Mesenchymal stem cell (in vitro differentiated cells and primary cell): ENCODE measurements at regions not wholly inside any gene's neighbourhood (a gene's known extent, or its start where the extent isn't known, plus 50 kb on each side); places are given as distances from the start of the nearest gene placed in this dataset.

ENCODE experiments used
- DNase-seq: peaks from one replicate; pipeline ENCODE4 v3.0.0-alpha.2; 2013
- H2AFZ ChIP-seq: one replicate; pipeline ENCODE4 v1.6.1; 2013; ENCODE audit warnings: low read depth, mild to moderate bottlenecking, control low read depth, inconsistent platforms, low read length, moderate library complexity
- H2AK5ac ChIP-seq: 2 replicates; pipeline ENCODE4 v1.6.1; 2013; ENCODE audit warnings: low read length, moderate library complexity, mild to moderate bottlenecking, inconsistent platforms; ENCODE audit not compliant: severe bottlenecking
- H2BK120ac ChIP-seq: one replicate; pipeline ENCODE4 v1.6.1; 2013; ENCODE audit warnings: low read depth, mild to moderate bottlenecking, inconsistent platforms, low read length, moderate library complexity
- H2BK12ac ChIP-seq, 2 experiments: one replicate each; pipeline ENCODE4 v1.6.1; 2013; ENCODE audit warnings: inconsistent platforms in 2 of 2, low read length in 2 of 2, mild to moderate bottlenecking in 2 of 2, moderate library complexity in 2 of 2, control low read depth in 1 of 2
- H2BK15ac ChIP-seq: one replicate; pipeline ENCODE4 v1.6.1; 2013; ENCODE audit warnings: mild to moderate bottlenecking, low read depth, inconsistent platforms; ENCODE audit not compliant: poor library complexity, severe bottlenecking
- H2BK5ac ChIP-seq: 2 replicates; pipeline ENCODE4 v1.6.1; 2013; ENCODE audit warnings: low read depth, mild to moderate bottlenecking, low read length, control low read depth, inconsistent platforms; ENCODE audit not compliant: poor library complexity, severe bottlenecking
- H3K14ac ChIP-seq, 2 experiments: one replicate each; pipeline ENCODE4 v1.6.1; 2013; ENCODE audit warnings: inconsistent platforms in 2 of 2, low read length in 2 of 2, control low read depth in 1 of 2, mild to moderate bottlenecking in 1 of 2, moderate library complexity in 1 of 2
- H3K18ac ChIP-seq, 2 experiments: one replicate each; pipeline ENCODE4 v1.6.1; 2013; ENCODE audit warnings: inconsistent platforms in 2 of 2, low read length in 2 of 2, control low read depth in 1 of 2, low read depth in 1 of 2, mild to moderate bottlenecking in 1 of 2
- H3K23ac ChIP-seq, 2 experiments: one replicate each; pipeline ENCODE4 v1.6.1; 2013; ENCODE audit warnings: inconsistent platforms in 2 of 2, low read length in 2 of 2, mild to moderate bottlenecking in 2 of 2, moderate library complexity in 2 of 2, control low read depth in 1 of 2
- H3K27ac ChIP-seq: 2 replicates; pipeline ENCODE4 v1.5.1; 2013; ENCODE audit warnings: mild to moderate bottlenecking, moderate library complexity, low read length, control low read depth, inconsistent platforms; ENCODE audit not compliant: poor library complexity, severe bottlenecking
- H3K27me3 ChIP-seq, 2 experiments: 2 replicates each; pipeline versions ENCODE4 v1.6.1 to v1.7.0; 2013; ENCODE audit warnings: low read length in 2 of 2, mild to moderate bottlenecking in 2 of 2, moderate library complexity in 2 of 2, control low read depth in 1 of 2, inconsistent platforms in 1 of 2; ENCODE audit not compliant: control insufficient read depth in 1 of 2, insufficient read depth in 1 of 2
- H3K36me3 ChIP-seq, 2 experiments: 2 replicates each; pipeline versions ENCODE4 v1.6.1 to v1.7.0; 2013; ENCODE audit warnings: low read length in 2 of 2, control low read depth in 1 of 2, inconsistent platforms in 1 of 2, low read depth in 1 of 2, mild to moderate bottlenecking in 1 of 2; ENCODE audit not compliant: insufficient read depth in 2 of 2, control insufficient read depth in 1 of 2
- H3K4ac ChIP-seq, 2 experiments: one replicate each; pipeline ENCODE4 v1.6.1; 2013; ENCODE audit warnings: inconsistent platforms in 2 of 2, low read length in 2 of 2, mild to moderate bottlenecking in 2 of 2, moderate library complexity in 2 of 2, control low read depth in 1 of 2, low read depth in 1 of 2
- H3K4me1 ChIP-seq: 2 replicates; pipeline ENCODE4 v1.6.1; 2013; ENCODE audit warnings: low read depth, low read length, control low read depth; ENCODE audit not compliant: control insufficient read depth, insufficient read depth
- H3K4me2 ChIP-seq: 2 replicates; pipeline ENCODE4 v1.6.1; 2013; ENCODE audit warnings: low read length, mild to moderate bottlenecking, inconsistent platforms; ENCODE audit not compliant: poor library complexity, severe bottlenecking
- H3K4me3 ChIP-seq, 2 experiments: 2 replicates each; pipeline versions ENCODE4 v1.5.1 to v1.7.0; 2013; ENCODE audit warnings: low read length in 2 of 2, mild to moderate bottlenecking in 2 of 2, control low read depth in 1 of 2, low read depth in 1 of 2; ENCODE audit not compliant: insufficient read depth in 1 of 2
- H3K79me1 ChIP-seq: replicated peaks from 2 replicates; pipeline ENCODE4 v1.6.1; 2013; ENCODE audit warnings: mild to moderate bottlenecking, control low read depth, low read length, inconsistent platforms; ENCODE audit not compliant: poor library complexity, severe bottlenecking
- H3K9ac ChIP-seq: 2 replicates; pipeline ENCODE4 v1.7.0; 2013; ENCODE audit warnings: mild to moderate bottlenecking, low read length, moderate library complexity
- H3K9me3 ChIP-seq: 2 replicates; pipeline ENCODE4 v1.7.0; 2013; ENCODE audit warnings: mild to moderate bottlenecking, low read length; ENCODE audit not compliant: control insufficient read depth
- H4K8ac ChIP-seq: one replicate; pipeline ENCODE4 v1.6.1; 2013; ENCODE audit warnings: inconsistent platforms, mild to moderate bottlenecking, low read length, moderate library complexity
- H4K91ac ChIP-seq: one replicate; pipeline ENCODE4 v1.6.1; 2013; ENCODE audit warnings: mild to moderate bottlenecking, low read length, inconsistent platforms
- WGBS: methylation state at CpG from one replicate; pipeline ENCODE4 v1.1.7; 2013; ENCODE audit warnings: mixed read lengths; 5-methylcytosine and 5-hydroxymethylcytosine counted together

- Histone ChIP-seq H3K79me1 (no peaks in the 10 kb centered on the region), H3K23ac (no peak overlapping the region), H2BK120ac (no peak overlapping the region), H3K9ac (no peak overlapping the region), H2AK5ac (no peak overlapping the region), H3K4ac (no peak overlapping the region), H3K4me3 (no peak overlapping the region), H2AFZ (no peak overlapping the region), H3K36me3 (no peaks in the 10 kb centered on the region), H4K91ac (no peak overlapping the region), H3K27me3 (peaks cover 4 to 55% of the 10 kb centered on the region in 2 experiments), H2BK12ac (no peak overlapping the region), H3K9me3 (no peaks in the 10 kb centered on the region), H3K27ac (no peak overlapping the region), H3K4me2 (no peak overlapping the region), H2BK15ac (no peak overlapping the region), H2BK5ac (no peak overlapping the region), H4K8ac (no peak overlapping the region), H3K18ac (no peak overlapping the region), H3K4me1 (no peaks in the 10 kb centered on the region), H3K14ac (no peak overlapping the region)
- DNase-seq, result no peak
- 68% methylated on average over 8 of the region's 8 CpGs for WGBS
Observed at GRCh38 chr2:119076713-119077112, 81.8 kb downstream of the C1QL2 start.

DNA sequence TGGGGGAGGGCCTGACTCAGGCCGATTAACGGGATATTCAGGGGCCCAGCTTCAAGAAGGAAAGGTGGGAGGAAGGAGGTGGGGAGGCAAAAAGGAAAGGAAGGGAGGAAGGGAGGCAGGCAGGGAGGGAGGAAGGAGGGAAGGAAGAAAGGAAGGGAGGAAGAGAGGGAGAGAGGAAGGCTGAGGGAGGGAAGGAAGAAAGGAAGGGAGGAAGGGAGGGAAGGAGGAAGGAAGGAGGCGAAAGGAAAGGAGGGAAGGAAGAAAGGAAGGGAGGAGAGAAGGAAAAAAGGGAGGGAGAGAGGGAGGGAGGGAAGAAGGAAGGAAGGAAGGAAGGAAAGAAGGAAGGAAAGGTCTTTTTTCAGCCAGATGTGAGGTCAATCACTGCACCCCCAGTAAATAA lies 85.3 kb downstream of the C1QL2 start:
- no peak overlapping the region for H3K4me3 ChIP-seq
- 27% methylated on average over 3 of the region's 3 CpGs for WGBS
- H3K27ac ChIP-seq, result no peak overlapping the region
- no peak overlapping the region for H2BK12ac ChIP-seq
- no peak overlapping the region for H3K9ac ChIP-seq
- peaks cover 4 to 55% of the 10 kb centered on the region in 2 experiments for H3K27me3 ChIP-seq
- no peak overlapping the region for H2AFZ ChIP-seq
- no peak overlapping the region for H2AK5ac ChIP-seq
- H2BK120ac ChIP-seq, result no peak overlapping the region
- no peak overlapping the region for H3K18ac ChIP-seq
- no peaks in the 10 kb centered on the region for H3K9me3 ChIP-seq
- H3K14ac ChIP-seq, result no peak overlapping the region
- no peaks in the 10 kb centered on the region for H3K4me1 ChIP-seq
- H3K4ac ChIP-seq, result no peak overlapping the region
- no peaks in the 10 kb centered on the region for H3K36me3 ChIP-seq
- no peak overlapping the region for H2BK5ac ChIP-seq
- DNase-seq, result no peak
- no peak overlapping the region for H3K4me2 ChIP-seq
- H4K91ac ChIP-seq, result peak overlapping the region; percentile 28
- H4K8ac ChIP-seq, result no peak overlapping the region
- H3K79me1 ChIP-seq, result no peaks in the 10 kb centered on the region
- H2BK15ac ChIP-seq, result no peak overlapping the region
- no peak overlapping the region for H3K23ac ChIP-seq

DNA sequence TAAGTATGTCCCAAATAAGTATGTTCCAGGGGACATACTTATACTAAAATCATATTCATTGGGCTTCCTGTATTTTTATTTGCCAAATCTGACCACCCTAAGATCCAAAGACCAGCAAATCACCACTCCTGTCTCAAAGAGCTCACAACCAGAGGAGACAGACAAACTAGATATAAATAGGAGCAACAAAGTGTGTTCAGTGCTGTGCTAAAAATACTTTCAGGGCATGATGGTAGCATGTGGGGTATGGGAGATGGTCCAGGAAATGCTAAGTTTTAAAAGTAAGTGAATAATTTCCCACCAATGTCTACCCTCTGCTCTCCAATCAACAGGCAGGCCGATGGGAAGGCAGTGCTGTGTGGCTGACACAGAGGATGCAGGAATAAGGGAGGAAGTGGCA lies 87.1 kb downstream of the C1QL2 start:
- Histone ChIP-seq H3K4me2 (no peak overlapping the region), H3K36me3 (no peaks in the 10 kb centered on the region), H3K9me3 (no peaks in the 10 kb centered on the region), H2BK15ac (no peak overlapping the region), H2AK5ac (no peak overlapping the region), H2AFZ (no peak overlapping the region), H3K79me1 (no peaks in the 10 kb centered on the region), H3K23ac (no peak overlapping the region), H3K27me3 (peaks cover 4 to 44% of the 10 kb centered on the region in 2 experiments), H3K27ac (no peak overlapping the region), H4K91ac (no peak overlapping the region), H3K4me1 (no peaks in the 10 kb centered on the region), H2BK12ac (no peak overlapping the region), H2BK120ac (no peak overlapping the region), H4K8ac (no peak overlapping the region), H2BK5ac (no peak overlapping the region), H3K18ac (no peak overlapping the region), H3K4me3 (no peak overlapping the region), H3K4ac (no peak overlapping the region), H3K9ac (no peak overlapping the region), H3K14ac (no peak overlapping the region)
- WGBS, result no CpG with 5 or more reads among the region's 1 CpG
- DNase-seq, result no peak

DNA sequence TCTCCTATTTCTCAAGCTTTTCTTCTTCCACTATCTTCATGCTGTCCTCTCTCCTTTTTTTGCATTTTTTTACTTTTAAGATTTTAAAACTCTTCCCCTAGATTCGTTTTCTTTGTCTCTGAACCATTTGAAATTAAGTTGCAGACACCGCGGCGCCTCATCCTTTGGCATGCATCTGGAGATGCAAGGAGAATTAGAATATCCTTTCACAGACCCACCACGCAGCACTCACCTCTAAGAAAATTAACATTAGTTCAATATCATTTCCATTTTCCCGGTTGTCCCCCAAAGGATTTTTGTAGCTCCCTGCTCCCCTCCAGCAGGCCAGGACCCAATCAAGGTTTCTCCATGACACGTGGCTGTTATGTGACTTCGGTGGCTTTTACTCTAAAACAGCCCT lies 88.8 kb downstream of the C1QL2 start:
- no peak for DNase-seq
- no peak overlapping the region for H3K4me2 ChIP-seq
- H2AK5ac ChIP-seq, result no peak overlapping the region
- H2BK15ac ChIP-seq, result no peak overlapping the region
- no peak overlapping the region for H3K18ac ChIP-seq
- H3K9me3 ChIP-seq, result peaks cover 15% of the 10 kb centered on the region
- no peak overlapping the region for H3K4me3 ChIP-seq
- no peak overlapping the region for H2AFZ ChIP-seq
- no peak overlapping the region for H3K23ac ChIP-seq
- no peaks in the 10 kb centered on the region for H3K36me3 ChIP-seq
- no peak overlapping the region for H2BK120ac ChIP-seq
- peaks cover 4 to 33% of the 10 kb centered on the region in 2 experiments for H3K27me3 ChIP-seq
- no peak overlapping the region for H3K27ac ChIP-seq
- H2BK5ac ChIP-seq, result no peak overlapping the region
- H4K91ac ChIP-seq, result no peak overlapping the region
- no peaks in the 10 kb centered on the region for H3K79me1 ChIP-seq
- H3K4ac ChIP-seq, result no peak overlapping the region
- no peak overlapping the region for H3K14ac ChIP-seq
- no peak overlapping the region for H4K8ac ChIP-seq
- H3K4me1 ChIP-seq, result no peaks in the 10 kb centered on the region
- 35% methylated on average over 7 of the region's 8 CpGs for WGBS
- H3K9ac ChIP-seq, result no peak overlapping the region
- no peak overlapping the region for H2BK12ac ChIP-seq
